ENCODE measurements at regions not wholly inside any gene's neighbourhood (a gene's known extent, or its start where the extent isn't known, plus 50 kb on each side); places are given as distances from the start of the nearest gene placed in this dataset.

GRCh38 chrX:149198980-149199732 is 305.9 kb downstream of the IDS start:
- no peak overlapping the region for H3K4me3 ChIP-seq (ENCODE audit: low read depth, poor library complexity, severe bottlenecking)
- intact Hi-C loops (cut with DNase I; ENCODE audit: low total_unique reads) = no loop called here
- DNase-seq (ENCODE audit: low spot score in 2 of 2) = no peak
- TF ChIP-seq POLR2A (IDR thresholded peaks at IDR 0.05) (no peak), CTCF (IDR thresholded peaks at IDR 0.05) (no peak)
- 86 to 93% methylated on average over 8 to 11 of the region's 11 CpGs for WGBS, 2 donors

DNA sequence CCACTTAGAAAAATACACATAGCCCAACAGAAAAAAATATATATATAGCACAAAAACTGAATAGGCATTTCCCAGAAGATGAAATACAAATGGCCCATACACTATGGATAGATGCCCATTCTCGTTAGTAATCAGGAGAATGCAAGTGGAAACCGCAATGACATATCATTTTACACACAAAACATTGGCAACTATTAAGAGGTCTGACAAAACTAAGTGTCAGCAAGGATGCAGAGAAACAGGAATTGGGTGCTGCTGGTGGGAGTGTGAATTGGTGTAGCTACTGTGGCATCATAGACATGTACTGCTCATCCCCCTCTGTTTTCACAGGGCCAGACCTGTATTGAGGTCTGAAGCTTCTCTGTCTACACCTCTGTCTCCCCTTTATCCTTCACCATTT is 320.0 kb downstream of the IDS start:
- no peak for DNase-seq (ENCODE audit: low spot score in 2 of 2)
- TF ChIP-seq POLR2A (IDR thresholded peaks at IDR 0.05) (no peak), CTCF (IDR thresholded peaks at IDR 0.05) (no peak)
- intact Hi-C loops (cut with DNase I; ENCODE audit: low total_unique reads) = no loop called here
- 55 to 68% methylated on average over 2 of the region's 2 CpGs for WGBS, 2 donors
- no peak overlapping the region for H3K4me3 ChIP-seq (ENCODE audit: low read depth, poor library complexity, severe bottlenecking)

- intact Hi-C loops (cut with DNase I; ENCODE audit: low total_unique reads) = no loop called here
- DNase-seq (ENCODE audit: low spot score in 2 of 2) = no peak
- H3K4me3 ChIP-seq (ENCODE audit: low read depth, poor library complexity, severe bottlenecking) = no peak overlapping the region
- no peak for TF ChIP-seq CTCF (IDR thresholded peaks at IDR 0.05)
- no peak for TF ChIP-seq POLR2A (IDR thresholded peaks at IDR 0.05)
- 85 to 94% methylated on average over 2 of the region's 2 CpGs for WGBS, 2 donors
Observed at GRCh38 chrX:149161435-149162088, 343.5 kb downstream of the IDS start.

DNA sequence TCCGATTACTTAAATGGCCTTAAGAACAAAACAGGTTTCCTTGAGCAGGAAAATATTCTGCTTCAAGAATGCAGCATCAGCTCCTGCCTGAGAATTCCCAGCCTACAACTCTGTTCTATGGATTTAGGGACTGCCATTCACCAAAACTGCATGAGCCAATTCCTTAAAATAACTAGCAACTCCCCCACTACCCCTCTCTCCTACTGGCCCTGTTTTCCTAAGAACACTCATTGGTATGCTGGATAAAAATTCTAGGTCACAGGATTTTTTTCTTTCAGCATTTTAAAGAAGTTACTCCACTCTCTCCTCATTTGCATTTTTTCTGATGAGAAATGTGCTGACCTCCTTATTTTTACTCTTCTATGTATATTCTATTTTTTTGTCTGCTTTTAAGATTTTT is 347.1 kb downstream of the IDS start:
- H3K4me3 ChIP-seq (ENCODE audit: low read depth, poor library complexity, severe bottlenecking) = no peak overlapping the region
- TF ChIP-seq POLR2A (IDR thresholded peaks at IDR 0.05) = no peak
- TF ChIP-seq CTCF (IDR thresholded peaks at IDR 0.05) = no peak
- WGBS, 2 donors = 70 to 72% methylated on average over 1 of the region's 1 CpG
- intact Hi-C loops (cut with DNase I; ENCODE audit: low total_unique reads) = no loop called here
- DNase-seq (ENCODE audit: low spot score in 2 of 2) = no peak

DNA sequence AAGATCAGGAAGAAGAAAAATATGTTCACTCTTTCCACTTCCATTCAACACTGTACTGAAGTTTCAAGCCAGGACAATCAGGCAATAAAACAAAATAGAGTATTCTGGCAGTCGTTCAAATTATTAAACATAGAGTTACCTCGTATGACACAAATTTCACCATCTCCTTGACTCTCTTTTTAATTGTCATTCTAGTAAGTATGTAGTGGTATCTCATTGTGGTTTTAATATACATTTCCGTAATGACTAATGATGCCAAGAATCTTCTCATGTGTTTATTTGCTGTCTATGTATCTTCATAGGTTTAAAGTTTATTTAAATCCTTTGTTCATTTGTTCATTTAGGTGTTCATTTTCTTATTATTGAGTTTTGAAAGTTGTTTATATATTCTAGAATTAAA is 352.2 kb downstream of the IDS start:
- no peak for DNase-seq (ENCODE audit: low spot score in 2 of 2)
- H3K4me3 ChIP-seq (ENCODE audit: low read depth, poor library complexity, severe bottlenecking) = no peak overlapping the region
- intact Hi-C loops (cut with DNase I; ENCODE audit: low total_unique reads) = no loop called here
- WGBS, 2 donors = 54 to 59% methylated on average over 3 of the region's 3 CpGs
- no peak for TF ChIP-seq CTCF (IDR thresholded peaks at IDR 0.05)
- TF ChIP-seq POLR2A (IDR thresholded peaks at IDR 0.05) = no peak
